DND-41 (cell line): ENCODE measurements at regions not wholly inside any gene's neighbourhood (a gene's known extent, or its start where the extent isn't known, plus 50 kb on each side); places are given as distances from the start of the nearest gene placed in this dataset.

Experiments used
- ATAC-seq: fragments of 200-7000 bp; cut with Tn5 transposase; 3 replicates; pipeline ENCODE4 v1.9.1; 2021; ENCODE audit warnings: low read depth; ENCODE audit not compliant: insufficient read depth
- DNase-seq: peaks from one replicate; pipeline ENCODE4 v3.0.0-alpha.2; 2020
- H2AFZ ChIP-seq: 2 replicates; pipeline ENCODE4 v1.6.0; 2012; ENCODE audit warnings: low read depth, low read length
- H3K27ac ChIP-seq: 2 replicates; pipeline ENCODE4 v1.5.1; 2012; ENCODE audit warnings: low read length, inconsistent platforms
- H3K27me3 ChIP-seq: fragments of 200-600 bp; sonication (generic); 2 replicates; pipeline ENCODE4 v1.6.0; 2012; ENCODE audit warnings: low read length, mild to moderate bottlenecking, inconsistent platforms; ENCODE audit not compliant: insufficient read depth, poor library complexity
- H3K36me3 ChIP-seq: 2 replicates; pipeline ENCODE4 v1.5.1; 2012; ENCODE audit warnings: low read length, inconsistent platforms; ENCODE audit not compliant: insufficient read depth
- H3K4me1 ChIP-seq: 2 replicates; pipeline ENCODE4 v1.5.1; 2012; ENCODE audit warnings: mild to moderate bottlenecking, low read length; ENCODE audit not compliant: insufficient read depth
- H3K4me2 ChIP-seq: 2 replicates; pipeline ENCODE4 v1.6.0; 2012; ENCODE audit warnings: mild to moderate bottlenecking, moderate library complexity, low read length, inconsistent platforms; ENCODE audit not compliant: insufficient read depth
- H3K4me3 ChIP-seq, 2 experiments: fragments of 200-600 bp in 1 of 2; shearing (Covaris generic) in 1 of 2; 2 replicates each; pipeline ENCODE4 v1.5.1; 2012 to 2016; ENCODE audit warnings: inconsistent platforms in 2 of 2, low read length in 2 of 2, mild to moderate bottlenecking in 2 of 2, low read depth in 1 of 2, moderate library complexity in 1 of 2
- H3K79me2 ChIP-seq: 2 replicates; pipeline ENCODE4 v1.6.0; 2012; ENCODE audit warnings: low read length, inconsistent platforms; ENCODE audit not compliant: insufficient read depth
- H3K9ac ChIP-seq: 2 replicates; pipeline ENCODE4 v1.6.0; 2012; ENCODE audit warnings: low read depth, mild to moderate bottlenecking, inconsistent platforms, low read length, moderate library complexity
- H3K9me3 ChIP-seq: 2 replicates; pipeline ENCODE4 v1.5.1; 2012; ENCODE audit warnings: low read length, moderate library complexity, mild to moderate bottlenecking, inconsistent platforms; ENCODE audit not compliant: insufficient read depth, severe bottlenecking
- H4K20me1 ChIP-seq: 2 replicates; pipeline ENCODE4 v1.6.0; 2012; ENCODE audit warnings: low read length; ENCODE audit not compliant: insufficient read depth
- EZH2 ChIP-seq: IDR thresholded peaks from 3 replicates; pipeline ENCODE4 v1.6.1; 2012; ENCODE audit warnings: borderline replicate concordance, low read depth, mild to moderate bottlenecking, moderate library complexity, low read length, inconsistent platforms; ENCODE audit not compliant: severe bottlenecking
- TF ChIP-seq, protein P1 (sequence below): IDR thresholded peaks from 2 replicates; pipeline ENCODE4 v1.5.1; 2012; ENCODE audit warnings: borderline replicate concordance, low read length, moderate library complexity, mild to moderate bottlenecking; ENCODE audit not compliant: poor library complexity, severe bottlenecking; ENCODE audit errors: extremely low read depth

DNA sequence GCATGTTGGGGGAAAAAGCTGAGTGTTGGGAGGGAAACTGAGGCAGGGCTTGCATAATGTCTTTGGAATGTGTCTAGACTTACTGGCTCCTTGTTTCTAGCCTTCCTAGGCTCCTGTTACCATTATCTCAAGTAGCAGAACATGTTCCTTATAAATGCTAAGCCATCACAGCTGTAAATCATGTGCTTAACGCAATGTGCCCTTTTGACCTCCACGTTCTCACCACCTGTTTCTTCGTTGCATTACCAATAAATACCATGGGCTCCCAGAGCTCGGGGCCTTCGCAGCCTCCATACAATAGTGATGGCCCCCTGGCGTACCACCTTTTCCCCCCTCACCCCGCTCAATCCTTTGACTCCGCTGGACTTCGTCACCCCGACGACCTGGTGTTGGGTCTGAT, 54.0 kb upstream of the CWC22 start:
- H3K27me3 ChIP-seq: no peaks in the 10 kb centered on the region
- no peak overlapping the region for H3K9ac ChIP-seq
- H3K79me2 ChIP-seq: no peaks in the 10 kb centered on the region
- H3K4me1 ChIP-seq: no peaks in the 10 kb centered on the region
- H3K9me3 ChIP-seq: no peaks in the 10 kb centered on the region
- no peak overlapping the region for H3K4me3 ChIP-seq
- DNase-seq (no peak), ATAC-seq (no peak)
- TF ChIP-seq, protein P1, sequence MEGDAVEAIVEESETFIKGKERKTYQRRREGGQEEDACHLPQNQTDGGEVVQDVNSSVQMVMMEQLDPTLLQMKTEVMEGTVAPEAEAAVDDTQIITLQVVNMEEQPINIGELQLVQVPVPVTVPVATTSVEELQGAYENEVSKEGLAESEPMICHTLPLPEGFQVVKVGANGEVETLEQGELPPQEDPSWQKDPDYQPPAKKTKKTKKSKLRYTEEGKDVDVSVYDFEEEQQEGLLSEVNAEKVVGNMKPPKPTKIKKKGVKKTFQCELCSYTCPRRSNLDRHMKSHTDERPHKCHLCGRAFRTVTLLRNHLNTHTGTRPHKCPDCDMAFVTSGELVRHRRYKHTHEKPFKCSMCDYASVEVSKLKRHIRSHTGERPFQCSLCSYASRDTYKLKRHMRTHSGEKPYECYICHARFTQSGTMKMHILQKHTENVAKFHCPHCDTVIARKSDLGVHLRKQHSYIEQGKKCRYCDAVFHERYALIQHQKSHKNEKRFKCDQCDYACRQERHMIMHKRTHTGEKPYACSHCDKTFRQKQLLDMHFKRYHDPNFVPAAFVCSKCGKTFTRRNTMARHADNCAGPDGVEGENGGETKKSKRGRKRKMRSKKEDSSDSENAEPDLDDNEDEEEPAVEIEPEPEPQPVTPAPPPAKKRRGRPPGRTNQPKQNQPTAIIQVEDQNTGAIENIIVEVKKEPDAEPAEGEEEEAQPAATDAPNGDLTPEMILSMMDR: no peak
- no peak for TF ChIP-seq EZH2
- no peak overlapping the region for H2AFZ ChIP-seq
- H3K4me2 ChIP-seq: no peak overlapping the region
- no peak overlapping the region for H3K27ac ChIP-seq
- H4K20me1 ChIP-seq: no peaks in the 10 kb centered on the region
- no peaks in the 10 kb centered on the region for H3K36me3 ChIP-seq

DNA sequence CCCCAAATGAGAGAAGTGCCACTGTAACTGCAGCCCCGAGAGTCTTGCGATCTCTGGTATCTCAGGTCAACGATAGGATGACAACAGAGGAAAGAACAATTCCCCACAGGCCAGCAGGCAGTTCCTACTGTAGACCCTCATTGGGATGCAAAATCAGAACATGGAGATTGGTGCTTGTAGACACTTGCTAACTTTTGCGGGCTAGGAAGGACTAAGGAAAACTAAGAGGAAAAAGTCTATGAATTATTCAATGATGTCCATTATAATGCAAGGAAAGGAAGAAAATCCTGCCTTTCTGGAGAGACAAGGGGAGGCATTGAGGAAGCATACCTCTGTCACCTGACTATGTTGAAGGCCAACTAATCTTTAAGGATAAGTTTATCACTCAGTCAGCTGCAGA, 51.9 kb upstream of the CWC22 start:
- no peak overlapping the region for H3K4me2 ChIP-seq
- ATAC-seq: no peak
- H3K27ac ChIP-seq: no peak overlapping the region
- no peaks in the 10 kb centered on the region for H3K79me2 ChIP-seq
- DNase-seq: no peak
- no peaks in the 10 kb centered on the region for H3K27me3 ChIP-seq
- no peaks in the 10 kb centered on the region for H3K4me1 ChIP-seq
- H3K9me3 ChIP-seq: no peaks in the 10 kb centered on the region
- H3K9ac ChIP-seq: no peak overlapping the region
- H2AFZ ChIP-seq: no peak overlapping the region
- H3K4me3 ChIP-seq: no peak overlapping the region
- H3K36me3 ChIP-seq: no peaks in the 10 kb centered on the region
- TF ChIP-seq EZH2: no peak
- TF ChIP-seq, protein P1: no peak
- no peaks in the 10 kb centered on the region for H4K20me1 ChIP-seq

GRCh38 chr2:180057706-180058412, 50.8 kb upstream of the CWC22 start:
- no peak for DNase-seq
- Histone ChIP-seq H3K27me3 (no peaks in the 10 kb centered on the region), H2AFZ (no peak overlapping the region), H3K4me2 (no peak overlapping the region), H3K4me3 (no peak overlapping the region), H3K79me2 (no peaks in the 10 kb centered on the region), H3K36me3 (no peaks in the 10 kb centered on the region), H3K9ac (no peak overlapping the region), H3K9me3 (no peaks in the 10 kb centered on the region), H3K27ac (no peak overlapping the region), H4K20me1 (no peaks in the 10 kb centered on the region), H3K4me1 (no peaks in the 10 kb centered on the region)
- no peak for TF ChIP-seq EZH2
- TF ChIP-seq, protein P1: no peak
- no peak for ATAC-seq
